Prostate gland (tissue), 2 donors: ENCODE measurements at regions not wholly inside any gene's neighbourhood (a gene's known extent, or its start where the extent isn't known, plus 50 kb on each side); places are given as distances from the start of the nearest gene placed in this dataset.

Source experiments
- DNase-seq: peaks from one replicate; pipeline ENCODE4 v3.0.0-alpha.2; 2019; ENCODE audit warnings: low spot score
- H3K27ac ChIP-seq, 2 donors: fragments of 200-600 bp; sonication (generic); 2 replicates each; pipeline ENCODE4 v1.5.1; 2017 to 2019
- H3K27me3 ChIP-seq: fragments of 200-600 bp; sonication (generic); replicated peaks from 2 replicates; pipeline ENCODE4 v1.5.1; 2019; ENCODE audit not compliant: insufficient read depth
- H3K36me3 ChIP-seq, 2 donors: fragments of 200-600 bp; sonication (generic); 1 replicate in 1 of 2; 2 replicates in 1 of 2; pipeline versions ENCODE4 v1.5.1 to v1.8.1; 2017 to 2019
- H3K4me1 ChIP-seq: fragments of 200-600 bp; sonication (generic); replicated peaks from 2 replicates; pipeline ENCODE4 v1.5.1; 2019
- H3K4me3 ChIP-seq, 2 donors: fragments of 200-600 bp; sonication (generic); 2 replicates each; pipeline ENCODE4 v1.5.1; 2017 to 2019
- H3K9me3 ChIP-seq: fragments of 200-600 bp; sonication (generic); 2 replicates; pipeline ENCODE4 v1.5.1; 2017
- POLR2A ChIP-seq: fragments of 450-650 bp; IDR thresholded peaks from one replicate; pipeline ENCODE4 v1.6.1; 2016; ENCODE audit warnings: antibody characterized with exemption, mild to moderate bottlenecking
- POLR2AphosphoS5 ChIP-seq: sonication (generic); formaldehyde crosslinking; IDR thresholded peaks from one replicate; pipeline ENCODE4 v1.6.1; 2017; ENCODE audit warnings: antibody characterized with exemption
- WGBS: methylation state at CpG from one replicate; pipeline ENCODE4 v1.1.5; 2018; 5-methylcytosine and 5-hydroxymethylcytosine counted together
- intact Hi-C: fragments of 100-400 bp; cut with DNase I; formaldehyde crosslinking; loops from one replicate; pipeline ENCODE4 v1.14.2; 2022
- TF ChIP-seq, protein P1 (sequence below), 4 experiments: fragments of 200-600 bp in 2 of 4; fragments of 450-650 bp in 2 of 4; sonication (generic) in 2 of 4; IDR thresholded peaks; 1 replicate in 3 of 4; 2 replicates in 1 of 4; pipeline ENCODE4 v1.5.1; 2016 to 2019; ENCODE audit warnings: antibody characterized with exemption in 4 of 4, mild to moderate bottlenecking in 2 of 4, moderate library complexity in 2 of 4

DNA sequence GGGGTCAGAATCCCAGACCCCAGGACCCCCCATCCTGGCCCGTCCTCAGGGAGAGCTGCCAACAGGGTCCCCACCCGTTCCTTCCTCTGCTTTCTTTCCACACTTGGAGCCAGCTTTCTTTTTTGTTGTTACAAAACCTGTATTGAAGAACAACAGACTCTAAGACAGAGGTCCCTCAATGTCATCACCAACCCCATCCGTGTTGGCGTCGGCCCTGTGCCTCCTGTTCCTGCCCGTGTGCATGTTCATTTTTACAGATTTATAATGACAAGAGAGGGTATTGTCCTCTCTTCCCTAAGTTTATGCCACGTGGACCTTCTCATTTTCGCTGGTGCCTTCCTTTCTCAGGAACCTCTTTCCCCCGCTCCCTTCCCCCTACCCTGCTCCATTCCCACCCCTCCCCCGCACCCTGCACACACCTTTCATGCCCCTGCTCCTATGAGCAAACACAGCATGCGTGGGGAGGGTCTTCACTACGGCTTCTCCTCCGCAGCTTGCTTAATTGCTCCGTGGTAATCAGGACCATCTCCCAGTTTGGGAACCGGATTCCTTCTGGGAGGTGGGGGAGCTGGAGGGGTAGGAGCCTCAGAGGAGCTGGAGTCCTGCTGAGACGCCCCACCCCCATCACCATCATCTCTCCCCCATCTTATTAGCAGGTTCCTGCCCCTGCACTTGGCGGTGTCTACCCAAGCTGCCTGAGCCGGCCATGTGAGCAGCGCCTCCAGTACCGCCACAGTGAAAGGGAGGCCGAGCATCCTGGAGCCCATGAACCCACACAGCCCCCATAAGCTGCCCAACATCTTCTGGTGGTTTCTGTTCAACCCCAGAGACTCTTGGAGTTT, 88.0 kb upstream of the INSIG1 start:
- H3K4me1 ChIP-seq, result no peaks in the 10 kb centered on the region
- DNase-seq, result no peak
- WGBS, result 45% methylated on average over 21 of the region's 21 CpGs
- no peak overlapping the region for H3K4me3 ChIP-seq
- no peaks in the 10 kb centered on the region for H3K9me3 ChIP-seq
- TF ChIP-seq, protein P1, sequence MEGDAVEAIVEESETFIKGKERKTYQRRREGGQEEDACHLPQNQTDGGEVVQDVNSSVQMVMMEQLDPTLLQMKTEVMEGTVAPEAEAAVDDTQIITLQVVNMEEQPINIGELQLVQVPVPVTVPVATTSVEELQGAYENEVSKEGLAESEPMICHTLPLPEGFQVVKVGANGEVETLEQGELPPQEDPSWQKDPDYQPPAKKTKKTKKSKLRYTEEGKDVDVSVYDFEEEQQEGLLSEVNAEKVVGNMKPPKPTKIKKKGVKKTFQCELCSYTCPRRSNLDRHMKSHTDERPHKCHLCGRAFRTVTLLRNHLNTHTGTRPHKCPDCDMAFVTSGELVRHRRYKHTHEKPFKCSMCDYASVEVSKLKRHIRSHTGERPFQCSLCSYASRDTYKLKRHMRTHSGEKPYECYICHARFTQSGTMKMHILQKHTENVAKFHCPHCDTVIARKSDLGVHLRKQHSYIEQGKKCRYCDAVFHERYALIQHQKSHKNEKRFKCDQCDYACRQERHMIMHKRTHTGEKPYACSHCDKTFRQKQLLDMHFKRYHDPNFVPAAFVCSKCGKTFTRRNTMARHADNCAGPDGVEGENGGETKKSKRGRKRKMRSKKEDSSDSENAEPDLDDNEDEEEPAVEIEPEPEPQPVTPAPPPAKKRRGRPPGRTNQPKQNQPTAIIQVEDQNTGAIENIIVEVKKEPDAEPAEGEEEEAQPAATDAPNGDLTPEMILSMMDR (IDR thresholded peaks at IDR 0.05), result no peak
- no peak for TF ChIP-seq POLR2A
- no peak for TF ChIP-seq POLR2AphosphoS5
- H3K27ac ChIP-seq, result no peak overlapping the region
- H3K36me3 ChIP-seq, result no peaks in the 10 kb centered on the region
- H3K27me3 ChIP-seq, result no peaks in the 10 kb centered on the region
- intact Hi-C loops, result loop anchor here (10.0 kb wide), 2 partner anchors 85 to 285 kb away; partner anchors contain the start of gene INSIG1

DNA sequence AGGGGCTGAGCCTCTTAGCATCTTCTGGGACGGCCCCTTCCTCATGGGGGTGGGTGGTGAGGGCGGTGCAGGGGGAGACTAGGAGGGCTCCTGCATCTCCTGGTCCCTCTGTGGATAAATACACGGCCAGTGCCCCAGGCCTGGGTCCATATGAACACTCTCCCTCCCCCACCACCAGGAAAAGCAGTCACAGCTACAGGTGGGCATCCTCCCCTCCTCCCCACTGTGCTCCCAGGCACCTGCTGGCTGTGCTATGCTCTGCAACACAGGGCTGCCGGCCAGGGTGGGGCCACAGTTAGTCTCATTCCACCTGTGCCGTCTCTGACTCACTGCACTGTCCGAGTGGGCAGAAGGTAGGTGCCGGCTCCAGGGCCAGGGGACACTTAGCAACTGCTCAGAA, 87.3 kb upstream of the INSIG1 start:
- Histone ChIP-seq H3K27ac (no peak overlapping the region), H3K4me3 (no peak overlapping the region), H3K36me3 (no peaks in the 10 kb centered on the region), H3K27me3 (no peaks in the 10 kb centered on the region), H3K9me3 (no peaks in the 10 kb centered on the region), H3K4me1 (no peaks in the 10 kb centered on the region)
- no peak for TF ChIP-seq POLR2A
- intact Hi-C loops, result no loop called here
- WGBS, result 84% methylated on average over 7 of the region's 7 CpGs
- no peak for DNase-seq

DNA sequence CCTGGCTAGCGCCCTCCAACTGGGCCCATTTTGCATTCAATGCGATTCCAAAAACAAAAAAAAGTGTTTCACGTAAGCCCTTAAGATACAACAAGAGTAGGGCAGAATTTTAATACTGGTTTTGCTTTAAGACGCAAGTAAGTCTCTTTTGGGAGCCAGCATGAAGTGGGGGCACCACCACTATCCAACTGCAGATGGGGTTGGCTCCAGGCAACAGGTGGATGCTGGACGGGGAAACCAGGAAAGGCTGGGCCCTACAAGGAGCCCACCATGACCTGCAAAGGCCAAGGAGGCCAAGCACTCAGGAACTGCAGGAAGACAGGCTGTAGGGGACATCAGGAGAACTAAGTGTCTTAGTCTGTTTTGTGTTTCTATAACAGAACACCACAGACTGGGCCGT, 86.5 kb upstream of the INSIG1 start:
- TF ChIP-seq, protein P1 (IDR thresholded peaks at IDR 0.05), result no peak
- no peak for TF ChIP-seq POLR2AphosphoS5
- TF ChIP-seq POLR2A, result no peak
- no peak overlapping the region for H3K27ac ChIP-seq
- WGBS, result 93% methylated on average over 6 of the region's 6 CpGs
- no peaks in the 10 kb centered on the region for H3K9me3 ChIP-seq
- H3K4me1 ChIP-seq, result no peaks in the 10 kb centered on the region
- intact Hi-C loops, result no loop called here
- no peak for DNase-seq
- H3K36me3 ChIP-seq, result no peaks in the 10 kb centered on the region
- no peak overlapping the region for H3K4me3 ChIP-seq
- H3K27me3 ChIP-seq, result no peaks in the 10 kb centered on the region

DNA sequence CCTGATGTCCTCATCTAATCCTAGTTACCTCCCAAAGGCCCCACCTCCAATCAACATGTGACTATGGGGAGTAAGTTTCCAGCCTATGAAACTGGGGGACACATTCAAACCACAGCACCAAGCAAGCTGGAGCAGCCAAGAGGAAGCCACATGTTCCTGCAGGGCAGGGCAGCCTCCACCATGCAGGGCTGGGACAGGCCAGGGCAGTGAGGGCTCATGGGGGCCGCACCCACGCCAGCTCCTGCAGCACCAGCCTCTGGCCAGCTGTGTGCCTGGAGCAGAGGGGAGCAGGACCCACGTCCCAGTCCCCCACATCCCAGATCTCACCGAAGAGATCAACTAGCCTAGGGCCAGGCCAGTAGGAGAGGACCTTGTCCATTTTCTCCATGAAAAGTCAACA, 85.9 kb upstream of the INSIG1 start:
- Histone ChIP-seq H3K9me3 (no peaks in the 10 kb centered on the region), H3K27ac (no peak overlapping the region), H3K4me1 (no peaks in the 10 kb centered on the region), H3K27me3 (no peaks in the 10 kb centered on the region), H3K36me3 (no peaks in the 10 kb centered on the region), H3K4me3 (no peak overlapping the region)
- TF ChIP-seq, protein P1 (IDR thresholded peaks at IDR 0.05), result no peak
- TF ChIP-seq POLR2A (no peak), POLR2AphosphoS5 (no peak)
- DNase-seq, result no peak
- intact Hi-C loops, result no loop called here
- WGBS, result 93% methylated on average over 4 of the region's 4 CpGs

DNA sequence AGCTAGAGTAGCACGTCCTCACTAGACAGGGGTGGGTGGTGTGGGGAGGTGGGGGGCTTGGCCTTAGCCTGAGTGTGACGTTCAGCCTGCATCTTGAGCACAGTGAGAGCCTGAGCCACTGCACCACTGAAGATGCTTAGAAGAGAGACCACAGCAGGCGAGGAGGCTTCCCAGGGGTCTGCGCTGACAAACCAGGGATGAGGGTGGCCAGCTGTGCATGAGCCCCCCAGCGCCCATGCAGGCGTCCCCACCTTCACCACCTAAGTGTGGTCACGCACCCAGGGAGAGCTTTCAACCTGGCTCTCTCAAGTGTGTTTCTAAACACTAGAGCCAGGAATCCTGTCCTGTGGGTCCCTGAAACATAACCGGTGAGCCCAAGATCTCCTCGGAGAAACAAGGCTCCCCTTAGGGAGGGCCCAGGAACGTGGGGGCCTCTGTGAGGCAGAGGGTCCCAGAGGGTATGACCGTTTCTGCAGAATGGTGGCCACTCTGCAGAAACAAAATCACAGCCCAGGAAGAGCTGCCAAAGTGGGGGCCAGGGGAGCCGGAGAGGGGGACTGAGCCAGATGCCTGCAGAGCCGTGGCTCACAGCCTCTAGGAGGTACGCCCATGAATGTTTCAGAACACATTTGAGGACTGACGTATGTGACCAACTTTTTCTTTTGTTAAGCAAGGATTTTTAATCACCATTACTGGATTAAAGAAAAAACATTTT, 85.2 kb upstream of the INSIG1 start:
- no peak for DNase-seq
- WGBS, result 78% methylated on average over 15 of the region's 15 CpGs
- H3K36me3 ChIP-seq, result no peaks in the 10 kb centered on the region
- no peaks in the 10 kb centered on the region for H3K27me3 ChIP-seq
- no peaks in the 10 kb centered on the region for H3K9me3 ChIP-seq
- TF ChIP-seq, protein P1 (IDR thresholded peaks at IDR 0.05), result no peak
- no peak for TF ChIP-seq POLR2A
- no peak for TF ChIP-seq POLR2AphosphoS5
- H3K4me1 ChIP-seq, result no peaks in the 10 kb centered on the region
- no peak overlapping the region for H3K27ac ChIP-seq
- intact Hi-C loops, result no loop called here
- H3K4me3 ChIP-seq, result no peak overlapping the region
